ENCODE measurements at regions not wholly inside any gene's neighbourhood (a gene's known extent, or its start where the extent isn't known, plus 50 kb on each side); places are given as distances from the start of the nearest gene placed in this dataset.
"Not testable (repeated sequence)": the region's sequence is repeated elsewhere in the genome, so short reads cannot be mapped to it uniquely, and the experiment has no call there.

DNA sequence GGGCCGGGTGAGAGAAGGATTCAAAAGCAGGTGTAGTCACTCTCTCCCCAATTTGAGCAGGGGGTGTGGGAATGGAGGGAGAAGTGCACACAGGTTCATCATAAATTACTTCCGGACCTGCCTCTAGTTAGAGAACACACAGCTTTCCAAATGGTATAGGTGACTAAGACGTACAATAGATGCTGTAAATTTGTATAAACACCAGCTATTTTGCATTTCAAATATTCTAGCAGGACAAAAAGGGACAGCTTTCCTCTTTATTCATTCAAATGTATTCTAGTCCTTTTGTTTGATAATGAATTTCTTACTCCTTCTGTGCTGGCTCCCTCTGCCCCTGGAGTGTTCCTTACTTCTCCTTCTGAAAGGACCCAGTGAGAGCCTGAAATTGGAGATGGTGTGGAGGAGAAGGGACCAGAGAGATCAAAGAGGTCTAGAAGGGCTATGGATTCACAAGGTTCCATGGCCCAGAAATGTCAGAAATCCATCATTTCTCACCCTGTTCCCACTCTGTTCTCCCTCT lies 53.2 kb upstream of the SH3BP4 start:
- no peak for DNase-seq

DNA sequence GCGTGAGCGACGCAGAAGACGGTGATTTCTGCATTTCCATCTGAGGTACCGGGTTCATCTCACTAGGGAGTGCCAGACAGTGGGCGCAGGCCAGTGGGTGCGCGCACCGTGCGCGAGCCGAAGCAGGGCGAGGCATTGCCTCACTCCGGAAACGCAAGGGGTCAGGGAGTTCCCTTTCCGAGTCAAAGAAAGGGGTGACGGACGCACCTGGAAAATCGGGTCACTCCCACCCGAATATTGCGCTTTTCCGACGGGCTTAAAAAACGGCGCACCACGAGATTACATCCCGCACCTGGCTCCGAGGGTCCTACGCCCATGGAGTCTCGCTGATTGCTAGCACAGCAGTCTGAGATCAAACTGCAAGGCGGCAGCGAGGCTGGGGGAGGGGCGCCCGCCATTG lies 63.4 kb upstream of the SH3BP4 start:
- not testable (repeated sequence) for DNase-seq

DNA sequence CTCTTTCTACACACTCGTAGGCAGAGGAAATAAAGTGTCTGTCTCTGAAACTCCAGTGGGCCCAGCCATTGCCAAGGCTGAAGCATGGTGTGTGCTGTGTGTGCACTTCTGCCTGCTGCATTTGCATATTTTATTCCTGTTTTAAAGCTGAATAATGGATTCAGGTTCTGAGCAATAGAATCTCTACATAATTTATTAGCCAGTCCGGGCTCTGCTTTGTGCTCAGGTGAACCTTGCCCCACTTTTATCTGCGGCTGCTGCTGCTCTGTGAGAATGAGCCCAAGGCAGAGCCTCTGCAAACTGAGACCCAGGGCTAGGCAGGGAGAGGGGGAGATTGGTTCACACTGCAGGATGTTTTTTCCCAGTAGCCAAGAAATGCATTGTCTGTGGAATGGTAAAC lies 64.6 kb upstream of the SH3BP4 start:
- DNase-seq, result no peak

DNA sequence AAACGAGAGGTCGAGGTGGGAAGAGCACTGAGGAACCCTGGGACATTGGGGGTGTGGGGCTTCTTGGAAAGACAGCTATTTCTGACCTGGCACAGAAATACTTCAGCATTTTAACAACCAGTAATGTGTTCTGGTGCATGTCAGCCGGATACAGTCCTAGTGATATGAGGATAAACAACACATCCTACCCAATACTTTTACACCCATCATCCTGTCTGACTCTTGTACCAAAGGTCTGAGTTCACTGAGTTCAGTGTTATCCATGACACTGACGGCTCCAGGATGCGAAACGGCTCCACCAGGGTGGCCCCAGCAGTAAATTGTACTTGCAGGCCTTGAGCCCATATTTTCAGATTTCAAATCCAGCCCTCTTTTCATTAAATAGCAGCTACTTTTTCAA lies 65.9 kb upstream of the SH3BP4 start:
- DNase-seq, result no peak

DNA sequence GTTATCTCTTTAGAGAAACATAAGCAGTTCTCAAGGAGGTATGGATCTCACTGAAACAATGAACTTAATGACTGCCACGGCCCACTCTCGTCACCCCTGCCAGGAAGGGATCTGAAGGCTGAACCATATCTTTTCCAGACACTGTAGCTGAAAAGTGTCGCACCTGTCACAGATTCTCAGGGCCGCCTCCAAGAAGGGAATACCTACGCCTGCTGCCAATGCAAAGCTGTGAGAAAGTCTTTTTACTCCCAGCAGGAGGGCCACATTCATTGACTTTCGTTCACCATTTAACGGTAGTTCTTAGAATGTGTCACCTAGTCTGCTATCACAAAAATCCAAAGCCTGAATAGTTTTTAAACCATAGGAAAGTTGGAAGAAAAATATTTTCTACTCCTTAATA lies 66.7 kb upstream of the SH3BP4 start:
- no peak for DNase-seq

DNA sequence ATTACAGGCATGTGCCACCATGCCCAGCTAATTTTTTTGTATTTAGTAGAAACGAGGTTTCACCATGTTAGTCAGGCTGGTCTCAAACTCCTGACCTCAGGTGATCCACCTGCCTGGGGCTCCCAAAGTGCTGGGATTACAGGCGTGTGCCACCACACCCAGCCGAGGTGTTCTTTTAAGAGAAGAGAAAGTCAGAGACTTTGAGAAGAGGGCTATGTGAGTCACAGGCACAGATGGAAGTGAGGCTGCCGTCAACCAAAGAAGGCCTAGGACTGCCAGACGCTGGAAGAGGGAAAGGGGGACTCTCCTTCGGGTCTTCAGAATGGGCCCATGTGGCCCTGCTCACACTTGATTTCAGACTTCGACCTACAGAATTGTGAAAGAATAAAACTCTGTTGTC lies 67.2 kb upstream of the SH3BP4 start:
- DNase-seq, result no peak

DNA sequence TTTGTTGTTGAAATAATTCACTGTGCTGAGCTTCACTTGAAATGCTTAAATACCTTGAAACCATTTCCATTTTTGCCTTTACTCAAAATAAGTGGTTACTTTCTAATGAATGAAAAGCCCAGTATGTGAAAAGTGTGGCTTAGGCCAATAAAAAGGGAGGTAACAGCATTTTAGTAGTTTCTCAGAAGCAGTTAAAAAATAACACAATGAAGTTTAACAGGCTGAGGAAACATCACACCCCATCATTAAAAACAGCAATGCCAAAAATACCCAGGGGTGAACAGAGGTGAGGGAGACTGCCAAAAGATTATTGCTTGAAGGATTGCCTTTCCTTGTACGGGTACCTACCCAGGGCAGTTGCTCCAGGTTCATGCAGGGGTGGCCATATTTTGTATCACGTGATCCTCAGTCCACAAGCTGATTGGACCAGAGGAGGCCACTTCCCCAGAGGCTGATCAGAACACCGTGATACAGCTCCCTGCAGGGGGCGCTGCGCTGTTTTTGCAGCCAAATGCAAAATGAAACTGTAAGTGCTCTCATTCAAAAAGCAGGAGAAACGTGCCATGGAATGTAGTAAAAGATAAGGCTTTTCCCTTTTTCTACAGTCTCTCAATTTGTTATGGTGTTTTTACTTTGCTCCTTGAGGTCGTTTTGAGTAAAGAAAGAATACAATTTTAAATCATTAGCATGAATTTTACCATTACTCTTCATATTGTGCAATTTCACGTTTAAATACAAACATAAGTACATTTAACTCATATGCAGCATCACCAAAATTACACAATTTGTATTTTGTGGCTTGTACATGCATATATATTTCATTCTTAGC lies 70.2 kb upstream of the SH3BP4 start:
- DNase-seq, result peak; percentile 60 to 65

DNA sequence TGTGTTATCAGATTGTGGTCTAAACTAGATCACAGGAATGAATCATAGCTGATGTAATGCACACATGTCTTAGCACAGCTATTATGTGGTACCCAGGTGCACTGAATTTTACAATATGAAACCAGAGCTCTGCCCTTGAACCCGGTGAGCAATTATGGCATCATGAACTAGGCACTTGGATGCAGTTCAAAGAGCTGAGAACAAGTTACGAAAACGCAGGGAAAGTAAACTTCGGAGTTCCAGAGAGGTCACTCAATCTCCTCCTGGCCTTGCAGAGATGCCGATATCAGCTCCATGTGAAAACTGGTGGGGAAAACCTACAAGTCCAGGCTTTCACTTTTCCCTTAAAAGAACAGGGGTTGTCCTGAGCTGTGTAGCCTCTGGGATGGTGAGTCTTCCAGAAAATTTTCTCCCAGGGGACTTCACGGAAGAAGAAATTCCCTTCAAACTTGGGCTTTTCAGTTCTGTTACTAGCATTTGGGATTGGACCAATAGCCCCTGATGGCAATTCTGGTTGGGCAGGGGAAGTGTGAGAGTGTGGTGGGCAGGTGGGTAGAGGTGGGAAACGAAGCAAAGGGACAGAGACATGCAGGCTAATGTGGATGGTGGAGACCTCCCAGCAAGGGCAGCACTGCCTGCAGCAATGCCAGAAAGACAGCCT lies 71.1 kb upstream of the SH3BP4 start:
- DNase-seq, result no peak

DNA sequence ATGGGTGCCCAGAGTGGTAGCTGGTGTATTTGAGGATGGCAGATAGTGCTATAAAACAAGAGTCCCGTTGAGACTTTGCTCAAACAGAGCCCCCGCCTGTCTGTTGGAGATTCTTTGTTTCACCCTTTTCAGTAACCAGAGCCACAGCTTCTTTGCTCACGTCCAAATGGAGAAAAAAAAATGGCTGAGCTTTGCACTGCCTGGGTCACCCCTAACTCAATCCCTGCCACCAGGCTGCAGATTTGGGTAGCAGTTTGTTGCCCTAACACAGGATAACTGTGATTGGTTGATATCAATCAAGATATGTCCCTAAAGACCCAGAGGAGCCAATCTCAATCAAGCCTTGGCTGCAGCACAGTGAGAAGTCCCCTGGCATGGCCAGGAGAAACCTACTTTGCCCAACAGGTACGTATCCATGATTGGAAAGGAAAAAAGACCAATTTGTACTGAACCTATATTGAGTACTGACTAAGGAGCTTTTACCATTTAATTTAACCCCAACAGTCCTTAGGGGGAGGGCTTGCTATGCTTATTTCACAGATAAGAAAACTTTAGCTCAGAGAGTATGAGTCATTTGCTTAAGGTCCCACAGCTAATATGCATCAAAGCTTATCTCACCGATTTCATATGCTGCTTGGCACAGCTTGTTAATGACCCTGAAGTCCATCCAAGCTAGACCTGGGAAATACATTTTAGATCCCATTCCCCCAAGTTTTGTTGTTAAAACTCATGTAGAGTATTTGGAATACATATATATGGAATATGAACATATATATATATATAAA lies 72.0 kb upstream of the SH3BP4 start:
- DNase-seq, result no peak

DNA sequence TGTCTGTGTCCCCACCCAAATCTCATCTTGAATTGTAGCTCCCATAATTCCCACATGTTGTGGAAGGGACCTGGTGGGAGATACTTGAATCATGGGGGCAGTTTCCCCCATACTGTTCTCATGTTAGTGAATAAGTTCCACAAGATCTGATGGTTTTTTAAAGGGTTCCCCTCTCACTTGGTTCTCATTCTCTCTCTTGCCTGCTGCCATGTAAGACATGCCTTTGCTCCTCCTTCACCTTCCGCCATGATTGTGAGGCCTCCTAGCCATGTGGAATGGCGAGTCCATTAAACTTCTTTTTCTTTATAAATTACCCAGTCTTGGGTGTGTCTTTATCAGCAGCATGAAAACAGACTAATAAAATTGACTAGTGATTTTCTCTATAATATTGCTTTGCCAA lies 75.2 kb upstream of the SH3BP4 start:
- not testable (repeated sequence) for DNase-seq

DNA sequence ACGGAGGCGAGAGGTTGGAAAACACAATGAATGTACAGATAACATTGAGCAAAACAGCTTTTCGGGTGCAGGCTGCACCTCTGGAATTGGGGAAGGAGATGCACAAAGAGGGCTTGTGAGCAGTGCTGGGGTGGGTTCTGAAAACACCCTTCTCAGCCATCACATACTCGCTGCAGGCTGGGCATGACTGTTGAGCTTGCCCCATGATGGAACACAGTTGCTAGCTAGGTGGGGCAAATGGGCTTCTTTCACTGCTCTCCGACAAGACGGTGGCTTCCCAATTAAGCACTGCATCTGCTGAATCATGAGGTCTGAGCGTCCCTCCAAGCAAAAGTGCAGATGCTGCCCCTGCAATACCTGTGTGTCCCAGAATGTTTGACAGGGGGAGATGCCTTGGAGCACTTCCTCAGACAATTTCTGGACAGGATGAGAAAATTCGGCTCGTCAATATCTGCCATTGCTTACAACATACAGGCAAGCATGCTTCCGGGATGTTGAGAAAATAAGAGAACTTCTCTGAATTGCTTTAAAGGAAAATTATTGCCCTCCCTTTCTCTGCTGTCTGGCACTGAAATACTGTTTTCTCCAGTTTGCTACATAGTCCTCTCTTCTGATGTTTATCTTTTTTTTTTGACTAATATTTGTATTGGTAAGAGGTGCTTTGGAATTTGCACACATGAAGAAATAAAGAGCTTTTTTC lies 77.3 kb upstream of the SH3BP4 start:
- DNase-seq, result no peak

DNA sequence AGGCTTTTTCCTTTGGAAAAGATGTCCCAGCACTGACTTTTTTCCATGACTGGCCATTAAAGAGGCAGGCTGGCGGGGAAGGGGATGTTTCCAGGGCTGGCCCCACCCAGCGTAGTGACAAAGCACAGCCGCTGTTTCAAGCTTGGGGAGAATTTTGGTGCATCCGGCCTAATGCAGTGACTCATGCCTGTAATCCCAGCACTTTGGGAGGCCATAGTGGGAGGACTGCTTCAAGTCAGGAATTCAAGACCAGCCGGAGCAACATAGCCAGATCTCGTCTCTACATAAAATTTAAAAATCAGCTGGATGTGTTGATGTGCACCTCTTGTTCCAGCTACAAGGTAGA lies 78.0 kb upstream of the SH3BP4 start:
- no peak for DNase-seq

DNA sequence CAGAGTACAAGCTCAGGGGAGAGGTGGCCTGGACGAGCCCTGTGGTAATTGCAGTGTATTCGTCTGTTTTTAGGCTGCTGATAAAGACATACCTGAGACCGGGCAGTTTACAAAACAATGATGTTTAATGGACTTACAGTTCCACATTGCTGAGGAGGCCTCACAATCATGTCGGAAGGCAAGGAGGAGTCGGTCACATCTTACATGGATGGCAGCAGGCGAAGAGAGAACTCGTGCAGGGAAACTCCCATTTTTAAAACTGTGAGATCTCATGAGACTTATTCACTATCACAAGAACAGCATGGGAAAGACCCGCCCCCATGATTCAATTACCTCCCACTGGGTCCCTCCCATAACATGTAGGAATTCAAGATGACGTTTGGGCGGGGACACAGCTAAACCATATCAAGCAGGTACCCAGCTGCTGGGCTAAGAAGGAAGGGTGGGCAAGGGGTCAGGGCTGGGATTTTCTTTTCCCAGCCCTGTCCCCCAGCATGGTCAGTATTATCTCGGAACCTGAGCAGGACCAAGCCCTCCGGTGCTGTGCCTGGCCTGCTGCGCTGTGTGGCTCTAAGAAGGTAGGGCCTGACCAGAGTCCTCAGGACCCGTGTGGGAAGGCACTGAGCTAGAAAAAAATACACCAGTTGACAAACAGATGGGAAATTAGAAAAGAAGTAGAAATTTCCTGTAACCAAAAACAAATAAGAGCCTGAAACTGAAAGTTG lies 78.6 kb upstream of the SH3BP4 start:
- no peak for DNase-seq

DNA sequence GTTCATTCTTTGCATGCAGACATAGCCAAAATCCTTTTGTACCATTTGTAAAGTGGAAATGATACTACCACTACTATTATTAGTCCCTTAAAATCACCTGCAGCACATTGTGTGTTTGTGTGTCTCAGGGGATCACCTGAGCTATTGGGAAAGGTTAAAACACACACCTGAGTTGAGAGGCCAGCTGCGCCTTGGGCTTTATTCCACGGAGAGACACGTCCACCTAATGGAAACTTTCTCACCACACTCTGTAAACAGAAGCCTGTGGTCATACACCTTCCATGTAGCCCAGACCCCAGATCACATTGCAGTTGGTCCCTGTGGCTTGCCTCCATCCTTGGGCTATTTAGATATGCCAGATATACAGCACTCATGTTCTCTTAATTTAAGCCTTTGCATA lies 81.8 kb upstream of the SH3BP4 start:
- DNase-seq, result no peak

DNA sequence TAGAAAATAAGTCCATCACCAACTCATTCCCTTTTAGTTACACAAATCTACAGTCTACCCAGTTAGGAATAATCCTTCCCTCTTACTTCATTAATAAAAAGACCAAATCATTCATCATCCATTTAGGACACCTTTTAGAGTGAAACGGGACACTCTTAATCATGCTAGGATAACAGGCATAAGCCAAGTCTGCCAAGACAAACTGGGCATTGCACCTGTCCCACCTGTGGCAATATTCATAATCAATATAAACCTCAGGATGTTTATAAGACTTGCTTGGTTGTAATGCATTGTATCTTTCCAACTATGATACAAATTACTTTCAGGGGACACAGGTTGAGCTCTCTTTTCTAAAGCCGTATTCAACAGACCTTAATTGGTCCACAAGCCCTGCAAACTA lies 82.7 kb upstream of the SH3BP4 start:
- no peak for DNase-seq

DNA sequence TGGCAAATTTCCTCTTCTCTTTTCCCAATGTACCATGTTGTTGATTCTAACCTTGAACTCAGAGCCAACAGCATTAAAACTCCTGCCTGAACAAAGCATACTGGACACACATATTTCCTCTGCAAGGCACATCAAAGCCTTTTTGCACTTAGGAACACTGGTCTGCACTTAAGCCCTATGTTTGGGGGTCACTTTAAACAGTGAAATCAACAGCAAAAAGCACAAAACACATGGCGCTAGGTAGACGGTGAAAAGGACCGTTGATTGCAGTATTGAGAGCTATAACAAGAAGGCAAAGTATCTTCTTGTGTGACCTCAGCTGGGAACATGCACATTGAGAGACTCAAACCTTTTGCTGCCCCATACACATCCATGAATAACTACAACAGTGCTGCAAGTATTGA lies 83.9 kb upstream of the SH3BP4 start:
- no peak for DNase-seq

DNA sequence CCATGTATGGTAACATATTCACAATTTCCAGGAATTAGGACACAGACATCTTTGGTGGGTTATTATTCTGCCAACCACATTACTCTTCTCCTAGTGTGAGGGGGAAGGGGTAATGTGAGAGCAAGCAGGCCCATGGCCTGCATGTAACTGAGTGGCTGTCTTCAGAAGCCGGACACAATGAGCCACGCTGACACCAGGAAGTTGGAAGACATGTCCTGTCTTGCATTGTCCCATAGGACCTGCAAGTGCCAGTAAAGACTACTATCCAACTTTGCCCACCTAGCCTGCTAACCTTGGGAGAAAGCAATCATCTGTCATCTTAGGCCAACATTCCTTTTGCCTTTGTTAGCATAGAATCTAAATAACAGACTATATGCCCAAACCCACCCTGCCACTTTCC lies 86.2 kb upstream of the SH3BP4 start:
- no peak for DNase-seq

DNA sequence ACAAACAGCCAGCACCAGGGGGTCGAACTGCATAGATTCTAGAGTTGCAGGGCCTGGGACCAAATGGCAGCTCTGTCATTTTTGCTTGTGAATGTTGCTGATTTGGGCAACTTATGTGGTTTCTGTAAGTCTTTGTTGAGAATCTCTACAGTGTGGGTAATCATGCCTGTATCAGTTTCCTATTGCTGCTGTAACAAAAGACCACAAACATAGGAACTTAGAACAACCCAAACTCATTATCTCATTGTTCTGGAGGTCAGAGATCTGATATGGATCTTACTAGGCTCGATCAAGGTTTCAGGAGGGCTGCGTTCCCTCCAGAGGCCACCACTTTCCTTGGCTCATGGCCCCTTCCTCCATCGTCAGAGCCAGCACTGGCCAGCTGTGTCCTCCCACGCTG lies 86.8 kb upstream of the SH3BP4 start:
- DNase-seq, result no peak

DNA sequence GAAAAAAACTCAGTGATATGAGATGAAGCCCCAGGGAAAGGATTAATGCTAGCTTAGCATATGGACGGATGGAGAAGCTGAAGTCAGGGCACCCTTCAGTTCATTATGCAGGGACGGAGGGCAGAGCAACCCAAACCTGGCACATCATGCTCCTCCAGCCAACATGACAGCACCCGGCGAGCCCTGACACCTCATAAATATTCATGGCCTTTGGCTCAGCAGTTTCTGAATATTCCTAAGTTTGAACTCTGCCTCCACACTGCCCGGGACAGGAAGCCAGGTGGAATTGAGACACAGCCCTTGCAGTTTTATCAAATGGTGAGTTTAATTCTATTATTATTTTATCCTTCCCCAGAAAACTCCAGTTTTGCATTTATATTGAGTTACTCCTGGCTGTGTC lies 87.3 kb upstream of the SH3BP4 start:
- no peak for DNase-seq

DNA sequence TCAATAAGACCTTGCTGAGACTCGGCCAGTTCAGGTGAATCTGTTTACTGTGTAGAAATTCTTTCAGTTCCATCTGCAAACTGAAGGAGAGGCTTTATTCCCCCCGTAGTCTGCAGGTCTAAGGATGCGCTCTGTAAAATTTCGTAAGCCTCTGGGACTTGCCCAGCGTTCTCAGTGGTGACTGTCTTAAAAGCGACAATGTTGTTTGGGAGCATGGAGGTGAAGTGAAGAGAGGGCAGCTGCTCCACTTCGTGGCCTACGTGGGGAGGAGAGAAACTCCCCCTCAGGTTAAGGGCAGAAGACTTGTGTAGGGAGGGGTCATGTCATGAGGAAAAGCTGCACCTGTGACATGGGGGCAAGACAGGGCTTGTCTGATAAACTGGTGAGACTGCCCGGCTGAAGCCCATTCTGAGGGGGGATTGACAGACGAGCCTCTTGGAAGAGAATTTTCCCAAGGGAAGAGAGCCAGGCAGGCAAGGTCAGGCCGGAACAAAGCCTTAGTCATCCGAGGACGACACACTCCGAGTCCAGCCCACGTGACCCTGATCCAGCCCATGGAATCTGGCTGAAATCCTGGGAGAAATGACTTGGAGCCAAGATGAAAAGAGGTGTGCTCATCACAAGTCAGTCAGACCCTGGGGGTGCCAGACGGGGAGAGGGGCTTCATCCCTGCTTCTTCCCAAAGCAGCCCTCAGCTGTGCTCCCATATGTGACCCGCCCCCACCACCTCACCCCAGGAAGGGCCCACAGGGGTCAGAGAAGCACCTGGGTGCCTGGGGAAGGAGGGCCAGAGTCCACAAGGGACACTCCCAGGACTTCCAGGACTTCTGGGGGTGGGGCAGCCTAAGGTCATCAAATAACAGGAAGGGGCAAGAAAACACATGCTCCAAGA lies 88.5 kb upstream of the SH3BP4 start:
- no peak for DNase-seq

Measured in activated CD4-positive, alpha-beta T cell treated with anti-CD3 and anti-CD28 coated beads, Interleukin-2, amount 50 U/mL, for 48 hours (primary cell).